ENCODE measurements at regions not wholly inside any gene's neighbourhood (a gene's known extent, or its start where the extent isn't known, plus 50 kb on each side); places are given as distances from the start of the nearest gene placed in this dataset.

DNA sequence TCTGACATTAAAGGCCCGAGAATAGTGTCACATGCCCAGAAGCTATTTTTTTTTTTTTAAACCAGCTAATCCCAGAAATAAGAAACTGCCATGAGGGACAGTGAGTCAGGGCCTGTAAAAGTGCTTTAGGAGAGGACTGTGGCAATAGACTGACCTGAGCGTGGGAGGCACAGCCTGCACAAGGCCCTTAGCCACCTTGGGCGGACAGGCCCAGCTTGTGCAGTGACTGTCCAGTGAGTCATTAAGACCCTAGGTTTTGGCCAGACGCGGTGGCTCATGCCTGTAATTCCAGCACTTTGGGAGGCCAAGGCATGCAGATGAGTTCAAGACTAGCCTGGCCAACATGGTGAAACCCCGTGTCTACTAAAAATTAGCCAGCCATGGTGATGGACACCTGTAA lies 343.0 kb upstream of the ZFHX3 start:
- TF ChIP-seq CTCF (IDR thresholded peaks at IDR 0.05): no peak
- no peak for TF ChIP-seq EP300 (IDR thresholded peaks at IDR 0.05)
- no peak for TF ChIP-seq POLR2AphosphoS5 (IDR thresholded peaks at IDR 0.05)
- no peak for TF ChIP-seq POLR2A (IDR thresholded peaks at IDR 0.05; ENCODE audit: low read depth)
